IMR-90 (cell line): ENCODE measurements at regions not wholly inside any gene's neighbourhood (a gene's known extent, or its start where the extent isn't known, plus 50 kb on each side); places are given as distances from the start of the nearest gene placed in this dataset.

Experiments
- ATAC-seq: fragments of 200-7000 bp; cut with Tn5 transposase; 2 replicates; pipeline ENCODE4 v1.9.1; 2020; ENCODE audit warnings: low read depth, mild to moderate bottlenecking, moderate library complexity
- BruUV-seq: library from RNA; stranded (reverse); fragments of 400-500 nt; replicated peaks from 2 replicates; lab custom pipeline; 2021; lab: Mats Ljungman, UMichigan
- CTCF ChIA-PET: fragments of 300-600 bp; formaldehyde crosslinking; extraction: SDS; loops from one replicate; lab custom pipeline; 2021; ENCODE audit warnings: antibody characterized with exemption; lab: Yijun Ruan, JAX
- POLR2A ChIA-PET: fragments of 300-600 bp; sonication (Branson Sonifier 250); formaldehyde crosslinking; loops from one replicate; lab custom pipeline; 2022; ENCODE audit warnings: antibody characterized with exemption; ENCODE audit not compliant: unreplicated experiment; lab: Charles Lee
- DNase-seq: peaks from one replicate; pipeline ENCODE4 v3.0.0; 2013
- H2AFZ ChIP-seq: replicated peaks from 2 replicates; pipeline ENCODE3; 2013; ENCODE audit warnings: low read length, mild to moderate bottlenecking; ENCODE audit not compliant: poor library complexity
- H2AK5ac ChIP-seq: 2 replicates; pipeline ENCODE4 v1.6.1; 2013; ENCODE audit warnings: low read depth, low read length, inconsistent platforms
- H2AK9ac ChIP-seq: replicated peaks from 2 replicates; pipeline ENCODE3; 2013; ENCODE audit warnings: mild to moderate bottlenecking, low read depth, low read length, moderate library complexity; ENCODE audit not compliant: poor library complexity
- H2BK120ac ChIP-seq: 2 replicates; pipeline ENCODE4 v1.6.1; 2013; ENCODE audit warnings: low read depth, low read length, inconsistent platforms
- H2BK15ac ChIP-seq: 3 replicates; pipeline ENCODE4 v1.6.1; 2013; ENCODE audit warnings: low read depth, low read length, inconsistent platforms
- H2BK20ac ChIP-seq: 2 replicates; pipeline ENCODE4 v1.6.1; 2013; ENCODE audit warnings: low read depth, mild to moderate bottlenecking, inconsistent platforms, low read length, moderate library complexity
- H2BK5ac ChIP-seq: 2 replicates; pipeline ENCODE4 v1.6.1; 2013; ENCODE audit warnings: mild to moderate bottlenecking, low read depth, low read length, inconsistent platforms; ENCODE audit not compliant: poor library complexity, severe bottlenecking
- H3K14ac ChIP-seq: replicated peaks from 2 replicates; pipeline ENCODE4 v1.6.1; 2013; ENCODE audit warnings: low read depth, low read length, inconsistent platforms
- H3K18ac ChIP-seq: 2 replicates; pipeline ENCODE4 v1.6.1; 2013; ENCODE audit warnings: low read depth, low read length, control low read depth
- H3K23ac ChIP-seq: 2 replicates; pipeline ENCODE4 v1.6.1; 2013; ENCODE audit warnings: low read depth, low read length, inconsistent platforms
- H3K27ac ChIP-seq: 2 replicates; pipeline ENCODE4 v1.5.1; 2013; ENCODE audit warnings: mild to moderate bottlenecking, control low read depth, low read length; ENCODE audit not compliant: insufficient read depth
- H3K27me3 ChIP-seq: 2 replicates; pipeline ENCODE4 v1.6.1; 2013; ENCODE audit warnings: low read length; ENCODE audit not compliant: control insufficient read depth, insufficient read depth
- H3K36me3 ChIP-seq: 2 replicates; pipeline ENCODE4 v1.6.1; 2013; ENCODE audit warnings: low read length, mixed read lengths; ENCODE audit not compliant: control insufficient read depth, insufficient read depth
- H3K4ac ChIP-seq: 2 replicates; pipeline ENCODE4 v1.6.1; 2013; ENCODE audit warnings: low read depth, low read length, inconsistent platforms
- H3K4me1 ChIP-seq: 2 replicates; pipeline ENCODE4 v1.6.1; 2013; ENCODE audit warnings: low read length, mixed read lengths; ENCODE audit not compliant: control insufficient read depth, insufficient read depth
- H3K4me2 ChIP-seq: 2 replicates; pipeline ENCODE4 v1.6.1; 2013; ENCODE audit warnings: low read depth, mild to moderate bottlenecking, control low read depth, low read length, moderate library complexity
- H3K4me3 ChIP-seq: 2 replicates; pipeline ENCODE4 v1.5.1; 2013; ENCODE audit warnings: low read depth, mild to moderate bottlenecking, control low read depth, low read length, moderate library complexity; ENCODE audit not compliant: insufficient read depth
- H3K56ac ChIP-seq: 2 replicates; pipeline ENCODE4 v1.6.1; 2013; ENCODE audit warnings: low read length, inconsistent platforms; ENCODE audit not compliant: insufficient read depth; ENCODE audit errors: extremely low read depth
- H3K79me1 ChIP-seq, 2 experiments: 2 replicates each; pipeline ENCODE4 v1.6.1; 2013; ENCODE audit warnings: low read length in 2 of 2, inconsistent platforms in 1 of 2, low read depth in 1 of 2
- H3K9ac ChIP-seq: 2 replicates; pipeline ENCODE4 v1.6.1; 2013; ENCODE audit warnings: low read depth, low read length, control low read depth
- H3K9me1 ChIP-seq: 2 replicates; pipeline ENCODE4 v1.6.1; 2013; ENCODE audit warnings: low read length, inconsistent platforms; ENCODE audit not compliant: insufficient read depth
- H3K9me3 ChIP-seq: 2 replicates; pipeline ENCODE4 v1.6.1; 2013; ENCODE audit warnings: low read length; ENCODE audit not compliant: control insufficient read depth, insufficient read depth
- H4K20me1 ChIP-seq: 2 replicates; pipeline ENCODE4 v1.6.1; 2013; ENCODE audit warnings: low read length, inconsistent platforms; ENCODE audit not compliant: insufficient read depth
- H4K5ac ChIP-seq: 2 replicates; pipeline ENCODE4 v1.6.1; 2013; ENCODE audit warnings: mild to moderate bottlenecking, low read depth, low read length, control low read depth
- H4K8ac ChIP-seq, 2 experiments: 2 replicates each; pipeline ENCODE4 v1.6.1; 2013; ENCODE audit warnings: low read depth in 2 of 2, low read length in 2 of 2, control low read depth in 1 of 2, inconsistent platforms in 1 of 2
- H4K91ac ChIP-seq: 2 replicates; pipeline ENCODE4 v1.6.1; 2013; ENCODE audit warnings: low read depth, low read length, inconsistent platforms; ENCODE audit not compliant: insufficient read depth
- CTCF ChIP-seq: conservative IDR thresholded peaks from 2 replicates; pipeline ENCODE4 v1.5.1; 2012; ENCODE audit warnings: mild to moderate bottlenecking, low read depth, low read length, improper control_type of control experiment
- MAFK ChIP-seq: IDR thresholded peaks from 2 replicates; pipeline ENCODE4 v1.6.1; 2012; ENCODE audit warnings: low read depth, low read length, improper control_type of control experiment
- MAZ ChIP-seq: IDR thresholded peaks from 2 replicates; pipeline ENCODE4 v1.6.1; 2012; ENCODE audit warnings: low read depth, mild to moderate bottlenecking, low read length, improper control_type of control experiment, moderate library complexity, borderline replicate concordance
- MXI1 ChIP-seq: IDR thresholded peaks from 2 replicates; pipeline ENCODE4 v1.6.1; 2012; ENCODE audit warnings: low read depth, mild to moderate bottlenecking, low read length, moderate library complexity, borderline replicate concordance
- POLR2A ChIP-seq: IDR thresholded peaks from 2 replicates; pipeline ENCODE4 v1.6.1; 2012; ENCODE audit warnings: mild to moderate bottlenecking, low read depth, low read length
- RCOR1 ChIP-seq: IDR thresholded peaks from 2 replicates; pipeline ENCODE4 v1.6.1; 2012; ENCODE audit warnings: mild to moderate bottlenecking, low read length, improper control_type of control experiment; ENCODE audit not compliant: insufficient replicate concordance
- RFX5 ChIP-seq: IDR thresholded peaks from 2 replicates; pipeline ENCODE4 v1.8.0; 2012; ENCODE audit warnings: low read depth, mild to moderate bottlenecking, low read length, moderate library complexity
- SMC3 ChIP-seq: fragments of 150-350 bp; IDR thresholded peaks from 2 replicates; pipeline ENCODE4 v1.6.1; 2016; ENCODE audit warnings: low read depth, mild to moderate bottlenecking, antibody characterized with exemption, low read length, moderate library complexity
- USF2 ChIP-seq: fragments of 150-350 bp; IDR thresholded peaks from 2 replicates; pipeline ENCODE4 v1.6.1; 2017; ENCODE audit warnings: mild to moderate bottlenecking, antibody characterized with exemption, low read length, low read depth
- WGBS, 2 experiments: methylation state at CpG; one replicate each; pipeline versions ENCODE4 v1.1.5 to v1.1.7; 2013; ENCODE audit warnings: missing lambda C conversion rate in 2 of 2; ENCODE audit not compliant: insufficient read length in 1 of 2; ENCODE audit errors: extremely low coverage in 2 of 2; 5-methylcytosine and 5-hydroxymethylcytosine counted together
- dilution Hi-C: fragments of 300-500 bp; cut with HindIII; formaldehyde crosslinking; loops from one replicate; pipeline ENCODE4 v1.14.3; 2018; ENCODE audit warnings: low sequenced_read_pairs; ENCODE audit not compliant: unreplicated experiment
- in situ Hi-C: fragments of 300-500 bp; cut with MboI; formaldehyde crosslinking; loops from 3 replicates; pipeline ENCODE4 v1.14.3; 2019; ENCODE audit warnings: low sequenced_read_pairs, inconsistent platforms, mixed read lengths
- intact Hi-C: fragments of 100-400 bp; cut with micrococcal nuclease; formaldehyde crosslinking; loops from 2 replicates; pipeline ENCODE4 v1.10.0; 2022

GRCh38 chr6:134805168-134805567, 144.7 kb downstream of the ALDH8A1 start:
- H3K9me1 ChIP-seq = no peaks in the 10 kb centered on the region; the same call in 1 of the 2 replicates
- H2AK5ac ChIP-seq = no peak overlapping the region
- H4K8ac ChIP-seq = no peak overlapping the region
- no CpG with 5 or more reads among the region's 6 CpGs for WGBS, 2 experiments
- no peak overlapping the region for H3K23ac ChIP-seq
- no peak for DNase-seq
- H2BK120ac ChIP-seq = no peak overlapping the region
- H3K9me3 ChIP-seq = no peaks in the 10 kb centered on the region
- H3K9ac ChIP-seq = no peak overlapping the region
- H3K27ac ChIP-seq = no peak overlapping the region
- no peak overlapping the region for H3K14ac ChIP-seq
- dilution Hi-C loops (no loop called here), in situ Hi-C loops (no loop called here), intact Hi-C loops (no loop called here)
- no peak for ATAC-seq
- BruUV-seq = no TSS peak
- CTCF ChIA-PET = no interaction called here
- 0 out of 3 replicates have a peak overlapping the region, but pooled peaks have one; percentile 60 for H2BK15ac ChIP-seq
- H3K56ac ChIP-seq = no peak overlapping the region
- H2AFZ ChIP-seq = no peak overlapping the region
- peak overlapping the region; percentile 20; the same call in 1 of the 2 replicates for H3K18ac ChIP-seq
- no peaks in the 10 kb centered on the region for H3K36me3 ChIP-seq
- POLR2A ChIA-PET = no interaction called here
- H3K4me3 ChIP-seq = no peak overlapping the region
- peak overlapping the region; percentile 36; the same call in 1 of the 2 replicates for H4K5ac ChIP-seq
- H3K27me3 ChIP-seq = no peaks in the 10 kb centered on the region
- H4K91ac ChIP-seq = no peak overlapping the region
- no peak overlapping the region for H3K4ac ChIP-seq
- H3K4me1 ChIP-seq = peaks cover 9% of the 10 kb centered on the region
- TF ChIP-seq CTCF (no peak), MXI1 (no peak), RFX5 (no peak), USF2 (no peak), RCOR1 (no peak), MAFK (no peak), SMC3 (no peak), POLR2A (no peak), MAZ (no peak)
- no peak overlapping the region for H3K4me2 ChIP-seq
- H2AK9ac ChIP-seq = no peak overlapping the region
- no peak overlapping the region for H2BK5ac ChIP-seq
- H2BK20ac ChIP-seq = no peak overlapping the region
- H4K20me1 ChIP-seq = no peaks in the 10 kb centered on the region
- no peaks in the 10 kb centered on the region for H3K79me1 ChIP-seq
